ENCODE measurements at regions not wholly inside any gene's neighbourhood (a gene's known extent, or its start where the extent isn't known, plus 50 kb on each side); places are given as distances from the start of the nearest gene placed in this dataset.

- TF ChIP-seq, protein P1, sequence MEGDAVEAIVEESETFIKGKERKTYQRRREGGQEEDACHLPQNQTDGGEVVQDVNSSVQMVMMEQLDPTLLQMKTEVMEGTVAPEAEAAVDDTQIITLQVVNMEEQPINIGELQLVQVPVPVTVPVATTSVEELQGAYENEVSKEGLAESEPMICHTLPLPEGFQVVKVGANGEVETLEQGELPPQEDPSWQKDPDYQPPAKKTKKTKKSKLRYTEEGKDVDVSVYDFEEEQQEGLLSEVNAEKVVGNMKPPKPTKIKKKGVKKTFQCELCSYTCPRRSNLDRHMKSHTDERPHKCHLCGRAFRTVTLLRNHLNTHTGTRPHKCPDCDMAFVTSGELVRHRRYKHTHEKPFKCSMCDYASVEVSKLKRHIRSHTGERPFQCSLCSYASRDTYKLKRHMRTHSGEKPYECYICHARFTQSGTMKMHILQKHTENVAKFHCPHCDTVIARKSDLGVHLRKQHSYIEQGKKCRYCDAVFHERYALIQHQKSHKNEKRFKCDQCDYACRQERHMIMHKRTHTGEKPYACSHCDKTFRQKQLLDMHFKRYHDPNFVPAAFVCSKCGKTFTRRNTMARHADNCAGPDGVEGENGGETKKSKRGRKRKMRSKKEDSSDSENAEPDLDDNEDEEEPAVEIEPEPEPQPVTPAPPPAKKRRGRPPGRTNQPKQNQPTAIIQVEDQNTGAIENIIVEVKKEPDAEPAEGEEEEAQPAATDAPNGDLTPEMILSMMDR (IDR thresholded peaks at IDR 0.05): no peak
- TF ChIP-seq EZH2 (IDR thresholded peaks at IDR 0.05; ENCODE audit: borderline replicate concordance, insufficient read depth, low read depth, low read length, poor library complexity, severe bottlenecking): no peak
Observed at GRCh38 chr12:19915392-19916195, 452.7 kb upstream of the PDE3A start.

Measured in B cell (primary cell).